ENCODE measurements at regions not wholly inside any gene's neighbourhood (a gene's known extent, or its start where the extent isn't known, plus 50 kb on each side); places are given as distances from the start of the nearest gene placed in this dataset.

GRCh38 chr4:71283642-71284257, 55.1 kb upstream of the SLC4A4 start:
- no peak for DNase-seq

DNA sequence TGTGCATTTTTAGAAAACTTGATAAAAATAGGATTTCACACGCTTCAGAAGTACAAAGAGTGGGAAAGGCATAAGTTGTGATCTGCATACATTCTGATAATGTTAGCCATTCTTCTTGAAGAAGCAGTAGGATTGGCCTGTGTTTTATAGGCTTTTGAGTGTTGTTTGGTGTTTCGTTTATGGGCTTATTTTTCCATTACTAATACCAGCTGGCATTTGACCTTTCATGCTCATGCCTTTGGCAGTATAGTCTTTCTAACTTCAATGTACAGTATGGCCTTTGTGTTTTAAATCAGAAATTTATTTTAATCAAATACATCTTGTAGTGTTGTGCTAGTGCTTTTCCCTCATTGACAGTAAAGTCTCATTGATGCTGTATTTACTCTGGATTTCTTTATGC, 51.5 kb upstream of the SLC4A4 start:
- DNase-seq: no peak

DNA sequence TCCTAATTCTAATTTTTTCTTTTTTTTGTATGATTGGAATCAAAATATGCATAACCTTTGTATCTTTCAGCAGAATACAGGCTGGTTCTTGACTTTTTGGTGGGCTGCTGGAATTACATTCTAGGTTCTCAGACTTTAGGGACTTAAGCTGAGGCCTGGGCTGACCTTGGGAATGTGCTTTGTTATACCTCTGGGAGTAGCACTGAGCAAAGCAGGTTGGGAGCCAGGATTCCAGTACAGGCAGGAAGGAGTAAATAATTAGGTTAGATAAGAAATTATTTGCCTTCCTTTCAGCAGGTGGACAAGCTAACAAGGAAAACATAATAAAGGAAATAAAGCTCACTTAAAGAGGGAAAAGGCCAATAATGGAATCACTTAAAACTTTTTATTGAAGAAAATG, 49.9 kb upstream of the SLC4A4 start:
- DNase-seq: no peak
